Cardiac fibroblast (primary cell): ENCODE measurements at regions not wholly inside any gene's neighbourhood (a gene's known extent, or its start where the extent isn't known, plus 50 kb on each side); places are given as distances from the start of the nearest gene placed in this dataset.
"Not testable (repeated sequence)": the region's sequence is repeated elsewhere in the genome, so short reads cannot be mapped to it uniquely, and the experiment has no call there.

Experiments used
- DNase-seq, 2 donors: peaks; one replicate each; pipeline versions ENCODE4 v3.0.0 to v3.0.0-alpha.2; 2010; ENCODE audit warnings: low read depth in 2 of 2
- H3K4me3 ChIP-seq, 2 donors: replicated peaks in 1 of 2; 1 replicate in 1 of 2; 2 replicates in 1 of 2; pipeline ENCODE4 v1.5.1; 2011; ENCODE audit warnings: low read depth in 2 of 2, low read length in 2 of 2, mild to moderate bottlenecking in 2 of 2, moderate library complexity in 1 of 2
- CTCF ChIP-seq: IDR thresholded peaks from one replicate; pipeline ENCODE4 v1.5.1; 2011; ENCODE audit warnings: low read depth, mild to moderate bottlenecking, low read length, inconsistent platforms

- no peak overlapping the region for H3K4me3 ChIP-seq
- no peak for DNase-seq
- no peak for TF ChIP-seq CTCF
These were observed 274.5 kb downstream of the SRGAP2C start for GRCh38 chr1:121459235-121459634.

DNA sequence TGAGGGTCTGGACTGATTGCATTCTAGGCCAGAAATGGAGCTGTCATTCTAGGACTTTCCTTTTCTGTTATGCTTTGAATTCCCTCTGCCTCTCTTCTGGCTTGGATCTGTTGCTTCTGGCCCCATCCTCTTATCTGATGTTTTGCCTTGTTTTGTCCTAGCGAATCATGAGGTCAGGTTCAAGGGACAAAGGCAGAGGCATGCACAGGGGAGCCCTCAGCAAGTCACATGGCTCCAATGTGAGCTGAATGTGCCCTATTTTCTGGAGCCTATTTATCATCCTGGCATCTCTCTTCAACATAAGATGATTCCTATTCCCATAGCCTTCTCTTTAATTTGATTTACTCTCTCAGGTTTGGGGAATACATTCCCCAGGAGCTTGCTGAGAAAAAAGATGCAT is 284.6 kb downstream of the SRGAP2C start:
- DNase-seq, H3K4me3 ChIP-seq: not testable (repeated sequence)

- H3K4me3 ChIP-seq, DNase-seq: not testable (repeated sequence)
These were observed 285.6 kb downstream of the SRGAP2C start for GRCh38 chr1:121470401-121470800.

- no peak for DNase-seq
- no peak overlapping the region for H3K4me3 ChIP-seq
- no peak for TF ChIP-seq CTCF
These were observed 286.7 kb downstream of the SRGAP2C start for GRCh38 chr1:121471523-121471922.

- H3K4me3 ChIP-seq: no peak overlapping the region
- DNase-seq: no peak
- TF ChIP-seq CTCF: no peak
These were observed 287.2 kb downstream of the SRGAP2C start for GRCh38 chr1:121472017-121472416.

GRCh38 chr1:121483234-121483633 is 298.5 kb downstream of the SRGAP2C start:
- no peak for DNase-seq
- H3K4me3 ChIP-seq: no peak overlapping the region
- TF ChIP-seq CTCF: no peak

DNA sequence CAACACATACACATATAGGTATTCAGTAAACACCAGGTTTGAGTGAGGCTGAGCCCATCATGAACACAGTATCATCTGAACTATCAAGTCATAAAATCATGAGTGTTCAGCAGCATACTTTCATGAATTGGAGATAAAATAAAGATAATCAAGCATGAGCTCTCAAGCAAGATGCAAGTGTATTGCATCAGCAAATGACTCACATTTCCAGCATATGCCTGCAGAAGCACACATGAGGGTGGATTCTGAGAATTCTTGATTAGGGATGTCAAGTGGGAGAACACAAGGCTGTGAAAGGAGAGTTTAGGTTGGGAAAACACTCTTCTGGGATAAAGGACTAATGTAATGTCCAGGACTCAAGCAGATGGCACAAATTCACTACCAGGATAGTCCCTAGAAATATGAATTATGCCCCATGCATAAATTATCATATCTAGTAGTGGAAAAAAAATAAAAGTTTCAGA is 299.2 kb downstream of the SRGAP2C start:
- no peak for TF ChIP-seq CTCF
- peak; percentile 79 to 81 for DNase-seq
- no peak overlapping the region for H3K4me3 ChIP-seq

- DNase-seq, H3K4me3 ChIP-seq: not testable (repeated sequence)
These were observed 310.0 kb downstream of the SRGAP2C start for GRCh38 chr1:121494796-121495195.

DNA sequence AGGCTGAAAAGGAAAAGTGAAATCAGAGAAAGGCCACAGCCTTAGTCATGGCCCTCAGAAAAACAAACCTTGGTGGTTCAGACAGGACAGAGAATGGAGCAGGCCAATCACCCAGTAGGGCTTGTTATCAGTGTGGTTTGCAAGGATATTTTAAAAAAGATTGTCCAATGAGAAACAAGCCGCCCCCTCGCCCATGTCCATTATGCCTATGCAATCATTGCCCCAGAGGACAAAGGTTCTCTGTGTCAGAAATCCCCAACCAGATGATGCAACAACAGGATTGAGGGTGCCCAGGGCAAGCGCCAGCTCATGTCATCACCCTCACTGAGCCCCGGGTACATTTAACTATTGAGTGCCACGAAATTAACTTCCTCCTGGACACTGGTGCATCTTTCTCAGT is 326.7 kb downstream of the SRGAP2C start:
- H3K4me3 ChIP-seq: not testable (repeated sequence)
- peak in 1 of 2 donors; percentile 35 for DNase-seq

GRCh38 chr1:121511876-121512275 is 327.1 kb downstream of the SRGAP2C start:
- not testable (repeated sequence) for H3K4me3 ChIP-seq
- peak in 1 of 2 donors; percentile 5 for DNase-seq
